Adrenal gland (tissue), 5 donors: ENCODE measurements at regions not wholly inside any gene's neighbourhood (a gene's known extent, or its start where the extent isn't known, plus 50 kb on each side); places are given as distances from the start of the nearest gene placed in this dataset.

Experiments used
- POLR2A ChIP-seq, 2 donors: fragments of 450-650 bp; IDR thresholded peaks; one replicate each; pipeline ENCODE4 v1.6.1; 2017; ENCODE audit warnings: antibody characterized with exemption in 2 of 2, mild to moderate bottlenecking in 2 of 2, moderate library complexity in 1 of 2
- TF ChIP-seq, protein P1 (sequence below), 6 experiments: fragments of 450-650 bp in 4 of 6; fragments of 200-600 bp in 2 of 6; sonication (generic) in 1 of 6; IDR thresholded peaks; 1 replicate in 5 of 6; 2 replicates in 1 of 6; pipeline versions ENCODE4 v1.5.1 to v1.8.0; 2016 to 2021; ENCODE audit warnings: antibody characterized with exemption in 6 of 6, mild to moderate bottlenecking in 2 of 6, moderate library complexity in 1 of 6
- donor health status: DM: no; HTN: no; CAD: no.

DNA sequence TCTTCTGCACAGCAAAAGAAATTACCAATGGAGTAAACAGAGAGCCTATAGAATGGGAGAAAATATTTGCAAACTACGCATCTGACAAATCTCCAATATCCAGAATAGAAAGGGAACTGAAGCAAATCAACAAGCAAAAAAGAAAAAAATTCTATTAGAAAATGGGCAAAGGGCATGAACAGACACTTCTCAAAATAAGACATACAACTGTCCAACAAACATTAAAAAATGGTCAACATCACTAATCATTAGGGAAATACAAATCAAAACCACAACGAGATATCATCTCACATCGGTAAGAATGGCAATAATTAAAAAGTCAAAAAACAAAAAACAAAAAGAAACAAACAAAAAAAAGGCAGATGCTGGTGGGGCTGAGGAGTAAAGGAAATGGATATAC lies 356.4 kb downstream of the ADCYAP1 start:
- TF ChIP-seq, protein P1, sequence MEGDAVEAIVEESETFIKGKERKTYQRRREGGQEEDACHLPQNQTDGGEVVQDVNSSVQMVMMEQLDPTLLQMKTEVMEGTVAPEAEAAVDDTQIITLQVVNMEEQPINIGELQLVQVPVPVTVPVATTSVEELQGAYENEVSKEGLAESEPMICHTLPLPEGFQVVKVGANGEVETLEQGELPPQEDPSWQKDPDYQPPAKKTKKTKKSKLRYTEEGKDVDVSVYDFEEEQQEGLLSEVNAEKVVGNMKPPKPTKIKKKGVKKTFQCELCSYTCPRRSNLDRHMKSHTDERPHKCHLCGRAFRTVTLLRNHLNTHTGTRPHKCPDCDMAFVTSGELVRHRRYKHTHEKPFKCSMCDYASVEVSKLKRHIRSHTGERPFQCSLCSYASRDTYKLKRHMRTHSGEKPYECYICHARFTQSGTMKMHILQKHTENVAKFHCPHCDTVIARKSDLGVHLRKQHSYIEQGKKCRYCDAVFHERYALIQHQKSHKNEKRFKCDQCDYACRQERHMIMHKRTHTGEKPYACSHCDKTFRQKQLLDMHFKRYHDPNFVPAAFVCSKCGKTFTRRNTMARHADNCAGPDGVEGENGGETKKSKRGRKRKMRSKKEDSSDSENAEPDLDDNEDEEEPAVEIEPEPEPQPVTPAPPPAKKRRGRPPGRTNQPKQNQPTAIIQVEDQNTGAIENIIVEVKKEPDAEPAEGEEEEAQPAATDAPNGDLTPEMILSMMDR (IDR thresholded peaks at IDR 0.05): no peak
- TF ChIP-seq POLR2A (IDR thresholded peaks at IDR 0.05): no peak
